ENCODE measurements at regions not wholly inside any gene's neighbourhood (a gene's known extent, or its start where the extent isn't known, plus 50 kb on each side); places are given as distances from the start of the nearest gene placed in this dataset.

DNA sequence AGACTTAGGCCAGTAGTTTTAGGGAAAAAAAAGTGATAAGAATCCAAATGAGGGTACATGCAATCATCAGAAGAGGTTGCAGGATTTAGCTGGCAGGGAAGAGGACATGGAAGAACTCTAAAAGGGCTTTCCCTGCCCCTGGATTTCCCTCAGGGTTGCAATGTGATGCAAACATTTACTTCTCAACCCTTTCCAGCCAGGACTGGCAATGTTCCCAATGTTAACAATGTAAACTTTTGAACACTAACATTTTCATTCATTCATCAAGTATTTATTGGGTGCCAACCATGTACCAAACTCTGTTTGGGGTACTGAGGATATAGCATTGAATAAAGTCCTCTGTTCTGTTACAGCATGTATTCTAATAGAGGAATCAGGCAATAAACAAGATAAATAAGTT, 349.4 kb upstream of the LRRC3B start:
- TF ChIP-seq, protein P1, sequence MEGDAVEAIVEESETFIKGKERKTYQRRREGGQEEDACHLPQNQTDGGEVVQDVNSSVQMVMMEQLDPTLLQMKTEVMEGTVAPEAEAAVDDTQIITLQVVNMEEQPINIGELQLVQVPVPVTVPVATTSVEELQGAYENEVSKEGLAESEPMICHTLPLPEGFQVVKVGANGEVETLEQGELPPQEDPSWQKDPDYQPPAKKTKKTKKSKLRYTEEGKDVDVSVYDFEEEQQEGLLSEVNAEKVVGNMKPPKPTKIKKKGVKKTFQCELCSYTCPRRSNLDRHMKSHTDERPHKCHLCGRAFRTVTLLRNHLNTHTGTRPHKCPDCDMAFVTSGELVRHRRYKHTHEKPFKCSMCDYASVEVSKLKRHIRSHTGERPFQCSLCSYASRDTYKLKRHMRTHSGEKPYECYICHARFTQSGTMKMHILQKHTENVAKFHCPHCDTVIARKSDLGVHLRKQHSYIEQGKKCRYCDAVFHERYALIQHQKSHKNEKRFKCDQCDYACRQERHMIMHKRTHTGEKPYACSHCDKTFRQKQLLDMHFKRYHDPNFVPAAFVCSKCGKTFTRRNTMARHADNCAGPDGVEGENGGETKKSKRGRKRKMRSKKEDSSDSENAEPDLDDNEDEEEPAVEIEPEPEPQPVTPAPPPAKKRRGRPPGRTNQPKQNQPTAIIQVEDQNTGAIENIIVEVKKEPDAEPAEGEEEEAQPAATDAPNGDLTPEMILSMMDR (conservative IDR thresholded peaks at IDR 0.05 in 1 of 2, IDR thresholded peaks at IDR 0.05 in 1 of 2; ENCODE audit: low read depth in 1 of 2, low read length in 2 of 2) = no peak
- TF ChIP-seq EZH2 (IDR thresholded peaks at IDR 0.05; ENCODE audit: low read length, missing control alignments) = no peak
